ENCODE measurements at regions not wholly inside any gene's neighbourhood (a gene's known extent, or its start where the extent isn't known, plus 50 kb on each side); places are given as distances from the start of the nearest gene placed in this dataset.

DNA sequence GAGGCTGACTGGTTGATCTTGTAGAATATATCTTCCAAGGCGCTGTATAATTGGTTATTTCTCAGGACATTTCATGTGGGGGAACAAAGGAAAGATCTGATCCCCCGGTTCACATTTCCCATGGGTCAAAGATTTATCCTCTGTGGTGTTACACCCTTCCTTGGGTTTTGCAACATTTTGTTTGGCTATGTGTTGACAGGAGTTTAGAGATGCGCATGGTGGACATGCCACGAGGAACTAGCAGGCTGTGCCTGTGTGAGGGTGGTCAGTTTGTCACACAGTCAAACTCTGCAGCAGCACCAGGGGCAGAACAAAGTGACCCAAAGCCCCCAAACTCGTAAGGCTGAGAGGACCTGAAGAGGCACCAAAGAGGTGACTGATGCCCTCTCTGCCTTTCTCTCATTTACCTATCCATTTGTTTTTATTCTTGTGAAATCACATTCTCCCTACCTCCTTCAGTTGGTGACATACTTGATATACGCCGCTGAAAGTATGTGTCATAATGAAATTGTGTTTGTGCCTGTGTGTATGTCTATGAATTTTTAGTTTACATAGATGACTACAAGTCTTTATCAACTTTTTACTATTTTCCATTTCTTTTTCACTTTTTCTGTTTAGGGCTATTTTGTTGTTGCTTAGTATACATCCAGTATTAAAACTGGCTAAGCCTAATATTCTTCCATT lies 164.7 kb downstream of the SPCS3 start:
- CTCF ChIA-PET = no interaction called here
- intact Hi-C loops (cut with DNase I, micrococcal nuclease) = no loop called here
- Mint-ChIP-seq H3K36me3 (ENCODE audit: low read depth) (no peaks in the 10 kb centered on the region), H3K4me1 (no peaks in the 10 kb centered on the region), H3K4me3 (no peak overlapping the region), H3K27me3 (no peaks in the 10 kb centered on the region), H3K27ac (no peak overlapping the region), H3K9me3 (ENCODE audit: low read depth) (peaks cover 3% of the 10 kb centered on the region)
- POLR2A ChIA-PET = no interaction called here
- ATAC-seq (no peak), DNase-seq (no peak)

DNA sequence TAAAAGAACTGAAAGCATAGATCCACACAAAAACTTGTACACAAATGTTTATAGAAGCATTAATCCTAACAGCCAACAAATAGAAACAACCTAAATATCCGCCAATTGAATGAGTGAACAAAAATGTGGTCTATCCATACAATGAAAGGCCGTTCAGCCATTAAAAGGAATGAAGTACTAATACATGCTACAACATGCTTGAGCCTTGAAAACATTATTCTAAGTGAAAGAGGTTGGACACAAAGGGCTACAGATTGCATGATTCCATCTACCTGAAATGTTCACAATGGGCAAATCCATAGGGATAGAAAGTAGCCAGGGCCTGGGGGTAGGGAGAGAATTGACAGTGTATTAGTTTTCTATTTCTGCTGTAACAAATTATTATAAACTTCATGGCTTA lies 169.2 kb downstream of the SPCS3 start:
- H3K9me3 Mint-ChIP-seq (ENCODE audit: low read depth) = no peaks in the 10 kb centered on the region
- POLR2A ChIA-PET = no interaction called here
- H3K4me1 Mint-ChIP-seq = peaks cover 6% of the 10 kb centered on the region
- H3K4me3 Mint-ChIP-seq = no peak overlapping the region
- ATAC-seq (no peak), DNase-seq (no peak)
- H3K27ac Mint-ChIP-seq = no peak overlapping the region
- H3K27me3 Mint-ChIP-seq = no peaks in the 10 kb centered on the region
- CTCF ChIA-PET = no interaction called here
- H3K36me3 Mint-ChIP-seq (ENCODE audit: low read depth) = no peaks in the 10 kb centered on the region
- intact Hi-C loops (cut with DNase I, micrococcal nuclease) = no loop called here

DNA sequence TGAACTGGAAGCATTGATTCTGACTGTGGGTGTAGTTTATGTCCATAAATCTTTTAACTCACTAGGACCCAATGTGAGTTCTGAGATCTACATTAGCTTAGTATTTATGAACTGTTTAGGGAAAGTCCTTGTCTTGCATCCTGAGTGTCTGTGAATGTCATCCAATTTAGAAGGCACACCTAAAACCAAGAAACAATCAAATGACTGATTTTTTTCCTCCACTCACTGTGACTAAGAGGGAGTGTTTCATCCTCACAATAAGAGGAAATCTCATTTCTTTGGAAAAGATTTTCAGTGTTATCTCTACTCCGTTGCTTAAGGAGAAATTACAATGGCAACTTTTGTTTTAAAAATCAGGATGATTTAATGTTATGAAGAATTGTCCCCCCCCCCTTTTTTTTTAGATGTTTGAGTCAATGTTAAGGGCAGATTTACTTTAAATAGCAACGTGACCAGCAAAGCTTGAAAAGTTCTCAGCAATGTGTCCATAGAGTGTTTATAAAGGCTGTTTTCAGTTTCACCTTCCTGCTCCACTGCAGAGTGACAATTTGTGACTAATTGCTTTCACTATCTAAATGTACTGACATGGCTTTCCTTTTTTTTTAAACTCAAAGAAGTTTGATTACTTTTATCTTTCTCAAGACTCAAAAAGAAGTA lies 173.0 kb downstream of the SPCS3 start:
- ATAC-seq (peak; percentile 80), DNase-seq (no peak)
- no peak overlapping the region for H3K4me3 Mint-ChIP-seq
- peaks cover 10% of the 10 kb centered on the region for H3K9me3 Mint-ChIP-seq (ENCODE audit: low read depth)
- ChIA-PET POLR2A (no interaction called here), CTCF (no interaction called here)
- intact Hi-C loops (cut with DNase I, micrococcal nuclease) = no loop called here
- peaks cover 6% of the 10 kb centered on the region for H3K4me1 Mint-ChIP-seq
- no peaks in the 10 kb centered on the region for H3K27me3 Mint-ChIP-seq
- no peaks in the 10 kb centered on the region for H3K36me3 Mint-ChIP-seq (ENCODE audit: low read depth)
- no peak overlapping the region for H3K27ac Mint-ChIP-seq

DNA sequence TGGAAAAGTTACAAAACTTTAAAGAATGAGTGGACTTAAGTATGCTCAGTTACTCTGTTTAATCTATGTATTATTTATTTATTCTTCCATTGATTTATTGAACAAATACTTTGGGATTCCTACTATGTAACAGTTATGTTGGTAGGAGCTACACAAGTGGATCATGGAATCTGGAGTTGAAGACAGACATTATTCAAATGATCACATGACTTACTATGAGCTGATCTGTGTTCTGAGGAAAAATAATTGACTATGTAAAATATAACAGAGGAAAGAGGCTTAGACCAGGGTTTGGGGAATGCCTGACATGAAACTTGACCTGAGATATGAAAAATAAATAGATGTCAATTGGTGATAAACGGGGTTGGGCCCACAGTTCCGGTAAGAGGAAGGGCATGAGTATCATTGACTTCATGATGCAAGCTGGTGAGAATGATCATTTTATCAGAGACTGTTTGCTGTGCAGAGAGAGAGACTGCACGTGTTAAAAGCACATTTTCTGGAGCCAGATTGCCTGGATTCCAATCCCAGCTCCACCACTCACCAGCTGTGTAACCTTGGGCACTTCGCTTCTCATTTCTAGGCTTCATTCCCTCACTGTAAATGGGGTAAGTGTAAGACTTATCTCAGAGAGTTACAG lies 179.0 kb downstream of the SPCS3 start:
- Mint-ChIP-seq H3K27me3 (no peaks in the 10 kb centered on the region), H3K27ac (no peak overlapping the region), H3K9me3 (ENCODE audit: low read depth) (peaks cover 10% of the 10 kb centered on the region), H3K36me3 (ENCODE audit: low read depth) (no peaks in the 10 kb centered on the region), H3K4me3 (no peak overlapping the region), H3K4me1 (no peaks in the 10 kb centered on the region)
- ChIA-PET CTCF (no interaction called here), POLR2A (no interaction called here)
- intact Hi-C loops (cut with DNase I, micrococcal nuclease) = no loop called here
- no peak for DNase-seq
- no peak for ATAC-seq

DNA sequence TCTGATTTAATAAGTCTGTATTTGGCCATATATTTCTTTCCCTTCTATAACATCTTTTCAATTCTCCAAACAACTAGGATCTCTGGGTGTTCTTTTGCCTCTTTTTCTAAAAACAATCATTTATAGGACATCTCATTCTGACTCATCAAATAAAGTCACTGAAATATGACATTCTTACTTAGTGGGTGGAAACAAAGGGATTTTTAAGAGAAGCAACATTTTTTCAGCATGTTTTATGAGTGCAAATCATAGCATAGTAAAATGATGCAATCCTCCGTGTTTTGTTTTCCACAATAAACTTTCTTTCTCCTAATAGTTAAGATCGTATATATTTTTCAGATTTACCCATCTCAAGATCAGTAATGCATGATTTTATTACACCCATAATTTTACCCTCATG lies 179.8 kb downstream of the SPCS3 start:
- Mint-ChIP-seq H3K9me3 (ENCODE audit: low read depth) (peaks cover 10% of the 10 kb centered on the region), H3K4me3 (no peak overlapping the region), H3K27ac (no peak overlapping the region), H3K36me3 (ENCODE audit: low read depth) (no peaks in the 10 kb centered on the region), H3K4me1 (no peaks in the 10 kb centered on the region), H3K27me3 (no peaks in the 10 kb centered on the region)
- ChIA-PET CTCF (interaction anchor here (0.6 kb wide), 1 partner anchor 396 kb away, joined by 3 read pairs; no protein-coding TSS in a partner anchor), POLR2A (no interaction called here)
- DNase-seq (no peak), ATAC-seq (no peak)
- intact Hi-C loops (cut with DNase I, micrococcal nuclease) = no loop called here

DNA sequence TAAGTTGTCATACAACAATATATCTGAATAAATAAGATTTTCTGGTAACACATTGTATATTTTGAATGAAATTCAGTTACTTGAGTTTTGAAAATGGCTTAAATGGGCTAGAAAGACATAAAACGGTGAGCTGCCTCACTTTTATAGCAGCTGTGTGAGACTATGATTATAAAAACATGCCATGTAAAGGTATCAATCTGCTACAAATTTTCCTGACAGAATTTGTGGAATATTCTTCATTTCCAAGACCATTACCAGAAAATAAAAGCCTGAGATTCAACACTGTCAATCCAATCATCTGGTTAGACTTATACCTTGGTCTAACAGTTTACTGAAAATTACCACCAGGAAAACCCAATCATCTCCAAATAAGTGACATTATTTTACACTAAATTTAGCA lies 181.1 kb downstream of the SPCS3 start:
- no peak for DNase-seq
- ChIA-PET POLR2A (no interaction called here), CTCF (no interaction called here)
- Mint-ChIP-seq H3K4me3 (no peak overlapping the region), H3K27ac (no peak overlapping the region), H3K27me3 (no peaks in the 10 kb centered on the region), H3K36me3 (ENCODE audit: low read depth) (no peaks in the 10 kb centered on the region), H3K9me3 (ENCODE audit: low read depth) (peaks cover 6% of the 10 kb centered on the region), H3K4me1 (no peaks in the 10 kb centered on the region)
- intact Hi-C loops (cut with DNase I, micrococcal nuclease) = no loop called here
- no peak for ATAC-seq

DNA sequence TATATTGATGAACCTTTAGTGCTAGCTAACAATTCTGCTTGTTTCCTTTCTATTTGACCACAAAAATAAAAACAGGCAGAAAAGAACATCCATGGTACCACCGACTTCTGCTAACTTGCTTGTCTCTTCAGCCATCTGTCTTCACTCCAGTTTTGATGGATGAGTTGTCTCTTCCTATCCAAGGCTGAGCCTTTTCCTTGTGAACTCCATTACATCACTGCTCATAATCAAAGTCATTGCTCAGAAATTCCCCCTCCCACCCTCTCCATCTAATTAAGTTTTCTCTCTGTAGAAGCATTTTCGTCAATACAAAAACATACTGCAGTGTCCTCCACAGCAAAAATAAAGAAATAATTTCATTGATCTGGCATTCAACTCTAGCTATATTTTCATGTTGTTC lies 184.4 kb downstream of the SPCS3 start:
- Mint-ChIP-seq H3K27ac (no peak overlapping the region), H3K36me3 (ENCODE audit: low read depth) (no peaks in the 10 kb centered on the region), H3K4me1 (no peaks in the 10 kb centered on the region), H3K9me3 (ENCODE audit: low read depth) (peaks cover 5% of the 10 kb centered on the region), H3K4me3 (no peak overlapping the region), H3K27me3 (no peaks in the 10 kb centered on the region)
- CTCF ChIA-PET = no interaction called here
- intact Hi-C loops (cut with DNase I, micrococcal nuclease) = no loop called here
- ATAC-seq (no peak), DNase-seq (no peak)
- POLR2A ChIA-PET = no interaction called here

DNA sequence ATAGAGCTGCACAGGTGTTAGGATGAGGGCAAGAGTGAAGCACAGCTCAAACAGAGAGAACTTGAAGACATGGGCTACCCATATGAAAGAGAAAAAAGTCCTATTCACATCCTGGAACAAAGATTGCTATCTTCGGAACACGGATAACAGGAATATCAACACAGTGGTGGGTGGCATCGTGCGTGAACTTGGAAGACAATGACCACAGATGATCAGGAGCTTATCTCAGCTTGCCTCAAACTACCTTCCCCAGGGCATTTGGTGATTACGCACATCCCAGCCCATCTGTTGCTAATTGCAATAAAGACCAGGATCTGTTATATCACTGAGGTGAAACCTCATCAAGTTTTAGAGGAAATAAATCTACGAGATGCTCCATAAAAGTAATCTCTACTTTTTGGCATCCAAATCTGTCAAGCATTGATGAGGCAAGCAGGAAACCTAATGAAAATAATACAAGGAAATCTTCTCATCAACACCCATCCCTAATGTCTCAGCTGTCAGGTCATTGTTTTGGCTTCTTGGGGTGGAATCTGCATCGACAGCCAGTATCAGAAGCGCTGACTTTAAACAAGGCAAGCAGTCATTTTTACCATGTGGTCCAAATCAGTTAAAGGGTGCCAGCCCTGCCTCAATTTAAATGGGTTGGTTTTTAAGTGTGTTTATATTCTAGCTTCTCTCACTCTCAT lies 188.2 kb downstream of the SPCS3 start:
- ATAC-seq (no peak), DNase-seq (no peak)
- H3K4me1 Mint-ChIP-seq = no peaks in the 10 kb centered on the region
- H3K36me3 Mint-ChIP-seq (ENCODE audit: low read depth) = no peaks in the 10 kb centered on the region
- H3K4me3 Mint-ChIP-seq = no peak overlapping the region
- intact Hi-C loops (cut with DNase I, micrococcal nuclease) = no loop called here
- H3K9me3 Mint-ChIP-seq (ENCODE audit: low read depth) = peaks cover 5% of the 10 kb centered on the region
- ChIA-PET POLR2A (no interaction called here), CTCF (no interaction called here)
- no peak overlapping the region for H3K27ac Mint-ChIP-seq
- H3K27me3 Mint-ChIP-seq = no peaks in the 10 kb centered on the region

DNA sequence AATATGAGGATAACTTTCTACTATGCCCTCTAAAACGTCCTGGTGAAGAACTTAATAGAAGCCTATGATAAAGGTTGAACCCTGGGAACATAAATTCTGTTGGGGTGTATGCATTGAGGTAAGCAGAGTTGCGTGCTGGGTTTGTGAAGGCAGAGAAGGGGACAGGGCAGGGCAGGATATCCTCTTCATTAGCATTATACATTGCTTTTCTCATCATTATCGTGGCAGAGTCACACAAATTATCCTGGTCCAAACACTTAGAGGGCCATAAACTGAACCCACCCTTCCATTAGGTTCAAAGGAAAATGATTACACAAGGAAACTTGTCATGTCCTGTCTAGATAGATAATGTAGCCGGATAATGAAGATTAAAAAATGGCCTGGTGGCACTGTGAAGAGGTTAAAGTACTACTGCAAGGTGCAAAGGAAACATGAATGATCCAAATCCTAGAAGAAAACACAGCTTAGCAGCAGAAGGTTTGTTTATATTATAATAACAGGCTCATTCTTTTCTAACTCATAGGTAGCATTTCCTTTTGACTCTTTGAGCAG lies 189.1 kb downstream of the SPCS3 start:
- intact Hi-C loops (cut with DNase I, micrococcal nuclease) = no loop called here
- ATAC-seq (no peak), DNase-seq (no peak)
- Mint-ChIP-seq H3K4me3 (no peak overlapping the region), H3K27ac (no peak overlapping the region), H3K36me3 (ENCODE audit: low read depth) (no peaks in the 10 kb centered on the region), H3K9me3 (ENCODE audit: low read depth) (peaks cover 5% of the 10 kb centered on the region), H3K4me1 (no peaks in the 10 kb centered on the region), H3K27me3 (no peaks in the 10 kb centered on the region)
- ChIA-PET CTCF (no interaction called here), POLR2A (no interaction called here)

DNA sequence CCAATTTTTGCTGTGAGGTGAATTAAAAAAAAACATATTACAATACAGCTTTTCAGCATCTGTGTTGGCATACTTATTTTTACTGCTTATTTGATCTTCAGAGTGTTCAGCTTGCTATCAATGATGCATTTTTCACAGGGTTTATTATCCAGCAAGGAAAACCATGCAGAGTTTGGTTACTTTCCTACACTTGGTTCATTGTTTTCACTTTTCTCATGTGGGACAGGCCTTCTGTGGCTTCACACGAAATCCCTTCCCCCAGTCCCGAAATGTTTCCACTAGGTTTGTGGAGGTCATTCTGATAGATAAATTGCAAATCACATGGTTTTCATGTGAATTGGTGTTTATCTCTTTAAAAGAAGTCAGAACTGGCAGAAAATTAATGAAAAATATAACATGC lies 205.8 kb downstream of the SPCS3 start:
- no peaks in the 10 kb centered on the region for H3K36me3 Mint-ChIP-seq (ENCODE audit: low read depth)
- no peak overlapping the region for H3K4me3 Mint-ChIP-seq
- ChIA-PET POLR2A (no interaction called here), CTCF (no interaction called here)
- no peak overlapping the region for H3K27ac Mint-ChIP-seq
- no peak for ATAC-seq
- no peak for DNase-seq
- intact Hi-C loops (cut with DNase I, micrococcal nuclease) = no loop called here
- H3K9me3 Mint-ChIP-seq (ENCODE audit: low read depth) = no peaks in the 10 kb centered on the region
- H3K27me3 Mint-ChIP-seq = no peaks in the 10 kb centered on the region
- H3K4me1 Mint-ChIP-seq = no peaks in the 10 kb centered on the region

DNA sequence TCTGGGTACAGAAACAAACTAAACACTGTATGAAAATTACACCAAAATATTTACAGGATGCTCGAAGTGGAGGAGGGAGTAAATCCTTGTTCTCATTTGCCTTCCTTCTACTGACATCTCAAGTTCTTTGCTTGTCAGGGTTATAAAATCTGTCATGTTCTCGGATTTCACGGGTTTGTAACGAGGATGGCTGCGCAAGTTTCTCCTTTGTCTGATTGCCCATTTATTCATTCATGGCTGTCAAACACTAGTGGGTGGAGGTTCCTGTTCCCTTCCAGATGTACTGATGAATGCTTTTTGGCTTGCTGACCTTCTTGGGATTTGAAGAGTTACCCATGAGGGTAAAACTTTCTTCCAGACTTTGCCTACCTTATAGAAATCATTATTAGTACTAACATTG lies 206.9 kb downstream of the SPCS3 start:
- H3K36me3 Mint-ChIP-seq (ENCODE audit: low read depth) = no peaks in the 10 kb centered on the region
- H3K4me1 Mint-ChIP-seq = no peaks in the 10 kb centered on the region
- H3K9me3 Mint-ChIP-seq (ENCODE audit: low read depth) = no peaks in the 10 kb centered on the region
- H3K27me3 Mint-ChIP-seq = no peaks in the 10 kb centered on the region
- POLR2A ChIA-PET = no interaction called here
- ATAC-seq (no peak), DNase-seq (no peak)
- CTCF ChIA-PET = no interaction called here
- intact Hi-C loops (cut with DNase I, micrococcal nuclease) = no loop called here
- no peak overlapping the region for H3K27ac Mint-ChIP-seq
- no peak overlapping the region for H3K4me3 Mint-ChIP-seq

DNA sequence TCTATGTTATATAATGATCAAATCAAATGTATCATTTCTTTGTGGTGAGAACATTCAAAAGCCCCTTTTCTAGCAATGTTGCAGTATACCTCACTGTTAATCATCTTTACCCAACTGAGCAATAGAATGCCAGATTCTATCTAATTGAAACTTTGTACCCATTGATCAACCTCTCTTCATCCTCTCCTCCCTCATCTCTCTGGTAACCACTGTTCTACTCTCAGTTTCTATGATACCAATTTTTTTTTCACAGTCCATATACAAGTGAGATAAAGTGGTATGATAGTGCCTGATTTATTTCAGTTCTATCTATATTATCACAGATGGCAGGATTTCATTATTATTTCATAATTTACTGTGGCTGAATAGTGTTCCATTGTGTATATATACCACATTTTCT lies 209.8 kb downstream of the SPCS3 start:
- CTCF ChIA-PET = no interaction called here
- Mint-ChIP-seq H3K27me3 (no peaks in the 10 kb centered on the region), H3K9me3 (ENCODE audit: low read depth) (no peaks in the 10 kb centered on the region), H3K4me1 (no peaks in the 10 kb centered on the region), H3K27ac (no peak overlapping the region), H3K36me3 (ENCODE audit: low read depth) (no peaks in the 10 kb centered on the region), H3K4me3 (no peak overlapping the region)
- ATAC-seq (no peak), DNase-seq (no peak)
- intact Hi-C loops (cut with DNase I, micrococcal nuclease) = no loop called here
- POLR2A ChIA-PET = no interaction called here

All from activated CD4-positive, alpha-beta T cell treated with anti-CD3 and anti-CD28 coated beads for 36 hours (primary cell).